ENCODE measurements at regions not wholly inside any gene's neighbourhood (a gene's known extent, or its start where the extent isn't known, plus 50 kb on each side); places are given as distances from the start of the nearest gene placed in this dataset.

DNA sequence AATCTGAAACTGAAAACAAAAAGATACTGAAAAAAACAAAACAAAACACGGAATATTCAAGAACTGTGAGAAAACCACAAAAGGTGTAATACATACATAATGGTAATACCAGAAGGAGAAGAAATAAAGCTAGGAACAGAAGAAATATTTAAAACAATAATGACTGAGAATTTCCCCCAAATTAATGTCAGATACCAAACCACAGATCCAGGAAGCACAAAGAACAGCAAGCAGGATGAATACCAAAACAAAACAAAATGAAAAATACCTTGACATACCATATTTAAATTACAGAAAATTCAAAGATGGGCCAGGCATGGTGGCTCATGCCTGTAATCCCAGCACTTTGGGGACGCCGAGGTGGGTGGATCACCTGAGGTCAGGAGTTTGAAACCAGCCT, 57.7 kb upstream of the PARD3 start:
- CTCF ChIA-PET = no interaction called here
- H3K27ac ChIP-seq = no peak overlapping the region
- POLR2A ChIA-PET (ENCODE audit: low non-redundant PET) = no interaction called here
- DNase-seq (ENCODE audit: low spot score) = no peak
- TF ChIP-seq, protein P1, sequence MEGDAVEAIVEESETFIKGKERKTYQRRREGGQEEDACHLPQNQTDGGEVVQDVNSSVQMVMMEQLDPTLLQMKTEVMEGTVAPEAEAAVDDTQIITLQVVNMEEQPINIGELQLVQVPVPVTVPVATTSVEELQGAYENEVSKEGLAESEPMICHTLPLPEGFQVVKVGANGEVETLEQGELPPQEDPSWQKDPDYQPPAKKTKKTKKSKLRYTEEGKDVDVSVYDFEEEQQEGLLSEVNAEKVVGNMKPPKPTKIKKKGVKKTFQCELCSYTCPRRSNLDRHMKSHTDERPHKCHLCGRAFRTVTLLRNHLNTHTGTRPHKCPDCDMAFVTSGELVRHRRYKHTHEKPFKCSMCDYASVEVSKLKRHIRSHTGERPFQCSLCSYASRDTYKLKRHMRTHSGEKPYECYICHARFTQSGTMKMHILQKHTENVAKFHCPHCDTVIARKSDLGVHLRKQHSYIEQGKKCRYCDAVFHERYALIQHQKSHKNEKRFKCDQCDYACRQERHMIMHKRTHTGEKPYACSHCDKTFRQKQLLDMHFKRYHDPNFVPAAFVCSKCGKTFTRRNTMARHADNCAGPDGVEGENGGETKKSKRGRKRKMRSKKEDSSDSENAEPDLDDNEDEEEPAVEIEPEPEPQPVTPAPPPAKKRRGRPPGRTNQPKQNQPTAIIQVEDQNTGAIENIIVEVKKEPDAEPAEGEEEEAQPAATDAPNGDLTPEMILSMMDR (conservative IDR thresholded peaks at IDR 0.05; ENCODE audit: low read depth) = no peak

DNA sequence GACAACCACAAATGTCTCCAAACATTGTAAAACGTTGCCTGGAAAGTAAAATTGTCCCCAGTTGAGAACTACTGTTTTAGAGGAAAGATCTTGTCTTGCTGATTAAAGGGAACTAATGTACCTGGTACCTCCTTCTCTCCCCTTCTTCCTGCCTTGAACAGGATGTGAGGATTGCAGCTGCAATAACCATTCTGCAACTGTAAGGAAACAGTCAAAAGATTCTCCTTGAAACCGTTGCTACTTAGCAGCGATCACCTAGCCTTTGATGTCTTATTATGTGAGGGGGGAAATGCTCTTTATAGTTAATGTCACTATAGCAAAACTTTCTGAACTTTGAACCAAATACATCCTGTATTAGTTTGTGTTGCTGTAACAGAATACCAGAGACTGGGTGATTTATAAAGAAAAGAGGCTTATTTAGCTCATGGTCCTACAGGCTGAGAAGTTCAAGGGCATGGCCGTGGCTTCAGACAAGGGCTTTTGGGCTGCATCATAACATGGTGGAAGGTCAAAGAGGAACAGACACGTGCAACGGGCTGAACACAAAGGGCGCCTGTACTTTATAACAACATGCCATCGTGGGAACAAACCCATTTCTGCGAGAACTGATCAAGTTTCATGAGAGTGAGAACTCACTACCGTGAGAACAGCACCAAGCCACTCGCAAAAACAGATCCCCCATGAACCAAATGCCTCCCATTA, 54.2 kb upstream of the PARD3 start:
- H3K27ac ChIP-seq = no peak overlapping the region
- no peak for DNase-seq (ENCODE audit: low spot score)
- TF ChIP-seq, protein P1 (conservative IDR thresholded peaks at IDR 0.05; ENCODE audit: low read depth) = no peak
- ChIA-PET CTCF (no interaction called here), POLR2A (ENCODE audit: low non-redundant PET) (no interaction called here)

DNA sequence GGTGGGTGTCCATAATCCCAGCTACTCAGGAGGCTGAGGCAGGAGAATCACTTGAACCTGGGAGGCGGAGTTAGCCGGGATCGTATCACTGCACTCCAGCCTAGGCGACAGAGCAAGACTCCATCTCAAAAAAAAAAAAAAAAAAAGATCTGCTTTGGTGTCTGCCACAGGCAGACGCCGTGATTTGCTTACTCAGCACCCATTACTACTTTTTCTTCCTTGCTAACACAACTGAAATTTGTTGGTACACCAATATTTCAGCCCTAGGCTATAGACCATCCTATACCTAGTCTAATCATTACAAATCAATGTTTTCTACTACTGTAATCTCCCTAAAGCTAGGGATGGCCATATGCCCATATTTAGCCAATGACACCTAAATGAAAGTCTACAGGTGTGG, 53.5 kb upstream of the PARD3 start:
- H3K27ac ChIP-seq = no peak overlapping the region
- ChIA-PET POLR2A (ENCODE audit: low non-redundant PET) (no interaction called here), CTCF (no interaction called here)
- no peak for DNase-seq (ENCODE audit: low spot score)
- TF ChIP-seq, protein P1 (conservative IDR thresholded peaks at IDR 0.05; ENCODE audit: low read depth) = no peak

DNA sequence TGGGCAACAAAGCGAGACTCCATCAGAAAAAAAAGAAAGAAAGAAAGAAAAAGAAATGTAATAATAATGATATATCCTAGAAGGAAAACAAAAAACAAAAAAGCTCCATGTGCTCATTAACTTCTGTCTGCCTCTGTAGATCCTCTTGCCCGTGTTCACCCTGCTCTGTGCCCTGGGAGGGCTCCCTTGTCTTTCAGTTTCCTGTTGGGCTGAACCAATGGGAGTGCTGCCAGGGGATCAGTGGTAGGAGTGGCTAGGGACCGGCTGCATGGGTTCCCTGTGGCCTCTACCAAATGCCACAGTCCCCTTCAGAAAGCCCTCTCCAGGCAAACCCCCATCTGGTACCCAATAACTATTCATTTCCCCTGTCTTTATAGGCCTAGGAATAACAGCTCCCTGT, 51.8 kb upstream of the PARD3 start:
- TF ChIP-seq, protein P1 (conservative IDR thresholded peaks at IDR 0.05; ENCODE audit: low read depth) = no peak
- no peak overlapping the region for H3K27ac ChIP-seq
- ChIA-PET POLR2A (ENCODE audit: low non-redundant PET) (no interaction called here), CTCF (no interaction called here)
- DNase-seq (ENCODE audit: low spot score) = no peak

Data from RWPE1 (cell line).